Bronchial epithelial cell (primary cell): ENCODE measurements at regions not wholly inside any gene's neighbourhood (a gene's known extent, or its start where the extent isn't known, plus 50 kb on each side); places are given as distances from the start of the nearest gene placed in this dataset.
"Not testable (repeated sequence)": the region's sequence is repeated elsewhere in the genome, so short reads cannot be mapped to it uniquely, and the experiment has no call there.

Experiments used
- DNase-seq: peaks from one replicate; pipeline ENCODE4 v3.0.0-alpha.2; 2010; ENCODE audit warnings: low read depth
- FAIRE-seq: peaks from 2 replicates; lab custom pipeline; 2011; peaks lifted over from hg19 to GRCh38; lab: Jason Lieb, UNC
- H3K27me3 ChIP-seq: 2 replicates; pipeline ENCODE4 v1.5.1; 2011; ENCODE audit warnings: low read length; ENCODE audit not compliant: control insufficient read depth, insufficient read depth
- H3K36me3 ChIP-seq: 2 replicates; pipeline ENCODE4 v1.5.1; 2011; ENCODE audit warnings: low read length; ENCODE audit not compliant: control insufficient read depth, insufficient read depth
- H3K4me3 ChIP-seq: 2 replicates; pipeline ENCODE4 v1.5.1; 2011; ENCODE audit warnings: mild to moderate bottlenecking, low read depth, low read length, control low read depth
- CTCF ChIP-seq: IDR thresholded peaks from 2 replicates; pipeline ENCODE4 v1.5.1; 2011; ENCODE audit warnings: mild to moderate bottlenecking, moderate library complexity, low read length, control low read depth, inconsistent platforms; ENCODE audit not compliant: insufficient read depth, severe bottlenecking

GRCh38 chr2:131966256-131966655 is 195.5 kb downstream of the ANKRD30BL start:
- no peak for FAIRE-seq
- Histone ChIP-seq H3K27me3 (no peaks in the 10 kb centered on the region), H3K4me3 (no peak overlapping the region), H3K36me3 (no peaks in the 10 kb centered on the region)
- no peak for TF ChIP-seq CTCF
- no peak for DNase-seq

GRCh38 chr2:131958019-131958609 is 203.6 kb downstream of the ANKRD30BL start:
- not testable (repeated sequence) for H3K27me3 ChIP-seq, H3K4me3 ChIP-seq, H3K36me3 ChIP-seq, FAIRE-seq
- peak; percentile 10 for DNase-seq

- not testable (repeated sequence) for H3K36me3 ChIP-seq, DNase-seq, H3K27me3 ChIP-seq, FAIRE-seq, H3K4me3 ChIP-seq
Observed at GRCh38 chr2:131948641-131949040, 213.1 kb downstream of the ANKRD30BL start.

- not testable (repeated sequence) for FAIRE-seq
Observed at GRCh38 chr2:131923287-131923686, 238.5 kb downstream of the ANKRD30BL start.

GRCh38 chr2:131922854-131923253 is 238.9 kb downstream of the ANKRD30BL start:
- H3K27me3 ChIP-seq, H3K4me3 ChIP-seq, DNase-seq, FAIRE-seq, H3K36me3 ChIP-seq: not testable (repeated sequence)

More at GRCh38 chr2:131923287-131923686, 238.5 kb downstream of the ANKRD30BL start:
- peak; percentile 30 for DNase-seq
- not testable (repeated sequence) for H3K27me3 ChIP-seq, H3K4me3 ChIP-seq, H3K36me3 ChIP-seq
